ENCODE measurements at regions not wholly inside any gene's neighbourhood (a gene's known extent, or its start where the extent isn't known, plus 50 kb on each side); places are given as distances from the start of the nearest gene placed in this dataset.

DNA sequence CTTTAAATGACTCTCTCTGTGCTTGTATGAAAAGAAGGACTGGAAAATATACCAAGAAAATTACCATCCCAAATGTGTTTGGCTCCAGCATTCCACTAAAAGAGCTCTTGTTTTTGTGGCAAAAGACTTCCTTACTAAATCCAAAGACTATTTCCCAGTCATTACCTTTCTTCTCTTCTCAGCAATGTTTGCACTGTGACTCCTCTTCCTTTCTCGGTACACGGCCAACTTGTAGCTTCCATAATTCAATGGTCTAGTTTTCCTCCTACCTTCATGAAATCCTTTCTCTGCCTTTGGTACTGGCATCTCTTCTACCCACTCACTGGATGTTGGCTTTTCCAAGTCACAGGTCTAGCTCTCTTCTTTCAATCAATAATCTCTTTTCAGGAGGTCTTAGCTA is 568.5 kb upstream of the JAG1 start:
- no peak for TF ChIP-seq TAF1 (IDR thresholded peaks at IDR 0.05; ENCODE audit: low read depth, low read length)
- no peak for TF ChIP-seq POLR2A (IDR thresholded peaks at IDR 0.05; ENCODE audit: low read depth, low read length)
